Mucosa of stomach (tissue), 1 donor: ENCODE measurements at regions not wholly inside any gene's neighbourhood (a gene's known extent, or its start where the extent isn't known, plus 50 kb on each side); places are given as distances from the start of the nearest gene placed in this dataset.

ENCODE experiments used
- H3K27me3 ChIP-seq: one replicate; pipeline ENCODE4 v1.7.0; 2013; ENCODE audit warnings: mild to moderate bottlenecking, low read length; ENCODE audit not compliant: control insufficient read depth, insufficient read depth
- H3K36me3 ChIP-seq: one replicate; pipeline ENCODE4 v1.7.0; 2013; ENCODE audit warnings: low read length; ENCODE audit not compliant: control insufficient read depth, insufficient read depth
- H3K4me1 ChIP-seq: one replicate; pipeline ENCODE4 v1.7.0; 2013; ENCODE audit warnings: mild to moderate bottlenecking, low read length; ENCODE audit not compliant: control insufficient read depth, insufficient read depth
- H3K4me3 ChIP-seq: one replicate; pipeline ENCODE4 v1.7.0; 2013; ENCODE audit warnings: low read length
- H3K9ac ChIP-seq: one replicate; pipeline ENCODE4 v1.7.0; 2013; ENCODE audit warnings: mild to moderate bottlenecking, low read length, moderate library complexity
- H3K9me3 ChIP-seq: one replicate; pipeline ENCODE4 v1.7.0; 2013; ENCODE audit warnings: mild to moderate bottlenecking, low read length, moderate library complexity; ENCODE audit not compliant: control insufficient read depth
- donor health status: Pancreatic carcinoma.

- Histone ChIP-seq H3K4me3 (no peak overlapping the region), H3K9ac (no peak overlapping the region), H3K36me3 (no peaks in the 10 kb centered on the region), H3K27me3 (no peaks in the 10 kb centered on the region), H3K4me1 (no peaks in the 10 kb centered on the region), H3K9me3 (no peaks in the 10 kb centered on the region)
Measured at GRCh38 chr2:832635-833034, 118.0 kb upstream of the SNTG2 start.

- no peaks in the 10 kb centered on the region for H3K9me3 ChIP-seq
Measured at GRCh38 chr2:831622-832021, 119.0 kb upstream of the SNTG2 start.

GRCh38 chr2:831225-831536, 119.5 kb upstream of the SNTG2 start:
- Histone ChIP-seq H3K27me3 (no peaks in the 10 kb centered on the region), H3K4me1 (no peaks in the 10 kb centered on the region)

More at GRCh38 chr2:831622-832021, 119.0 kb upstream of the SNTG2 start:
- Histone ChIP-seq H3K4me3 (no peak overlapping the region), H3K27me3 (no peaks in the 10 kb centered on the region), H3K4me1 (no peaks in the 10 kb centered on the region), H3K36me3 (no peaks in the 10 kb centered on the region), H3K9ac (no peak overlapping the region)

GRCh38 chr2:830419-831224, 120.0 kb upstream of the SNTG2 start:
- no peaks in the 10 kb centered on the region for H3K36me3 ChIP-seq
- no peak overlapping the region for H3K9ac ChIP-seq
- no peak overlapping the region for H3K4me3 ChIP-seq
- no peaks in the 10 kb centered on the region for H3K27me3 ChIP-seq
- no peaks in the 10 kb centered on the region for H3K9me3 ChIP-seq
- H3K4me1 ChIP-seq: no peaks in the 10 kb centered on the region

More at GRCh38 chr2:831225-831536, 119.5 kb upstream of the SNTG2 start:
- no peaks in the 10 kb centered on the region for H3K9me3 ChIP-seq
- no peak overlapping the region for H3K9ac ChIP-seq
- H3K36me3 ChIP-seq: no peaks in the 10 kb centered on the region
- H3K4me3 ChIP-seq: no peak overlapping the region

- Histone ChIP-seq H3K4me3 (no peak overlapping the region), H3K4me1 (no peaks in the 10 kb centered on the region), H3K36me3 (no peaks in the 10 kb centered on the region), H3K27me3 (no peaks in the 10 kb centered on the region), H3K9ac (no peak overlapping the region), H3K9me3 (no peaks in the 10 kb centered on the region)
Measured at GRCh38 chr2:829047-829446, 121.6 kb upstream of the SNTG2 start.

GRCh38 chr2:824954-825353, 125.7 kb upstream of the SNTG2 start:
- H3K4me1 ChIP-seq: no peaks in the 10 kb centered on the region
- H3K27me3 ChIP-seq: no peaks in the 10 kb centered on the region
- H3K36me3 ChIP-seq: no peaks in the 10 kb centered on the region
- H3K4me3 ChIP-seq: no peak overlapping the region
- no peaks in the 10 kb centered on the region for H3K9me3 ChIP-seq
- no peak overlapping the region for H3K9ac ChIP-seq

- H3K9me3 ChIP-seq: no peaks in the 10 kb centered on the region
- H3K36me3 ChIP-seq: no peaks in the 10 kb centered on the region
- H3K9ac ChIP-seq: no peak overlapping the region
- no peaks in the 10 kb centered on the region for H3K27me3 ChIP-seq
- H3K4me3 ChIP-seq: no peak overlapping the region
- no peaks in the 10 kb centered on the region for H3K4me1 ChIP-seq
Measured at GRCh38 chr2:824524-824923, 126.1 kb upstream of the SNTG2 start.

- Histone ChIP-seq H3K9ac (no peak overlapping the region), H3K4me1 (no peaks in the 10 kb centered on the region), H3K4me3 (no peak overlapping the region), H3K36me3 (no peaks in the 10 kb centered on the region), H3K9me3 (no peaks in the 10 kb centered on the region), H3K27me3 (no peaks in the 10 kb centered on the region)
Measured at GRCh38 chr2:821546-821945, 129.1 kb upstream of the SNTG2 start.

- no peak overlapping the region for H3K4me3 ChIP-seq
- H3K27me3 ChIP-seq: no peaks in the 10 kb centered on the region
- no peaks in the 10 kb centered on the region for H3K36me3 ChIP-seq
- H3K9ac ChIP-seq: no peak overlapping the region
- H3K9me3 ChIP-seq: no peaks in the 10 kb centered on the region
- no peaks in the 10 kb centered on the region for H3K4me1 ChIP-seq
Measured at GRCh38 chr2:819601-820000, 131.0 kb upstream of the SNTG2 start.

- Histone ChIP-seq H3K27me3 (no peaks in the 10 kb centered on the region), H3K4me3 (no peak overlapping the region), H3K9me3 (no peaks in the 10 kb centered on the region), H3K4me1 (no peaks in the 10 kb centered on the region), H3K9ac (no peak overlapping the region), H3K36me3 (no peaks in the 10 kb centered on the region)
Measured at GRCh38 chr2:819121-819520, 131.5 kb upstream of the SNTG2 start.

- Histone ChIP-seq H3K36me3 (no peaks in the 10 kb centered on the region), H3K27me3 (no peaks in the 10 kb centered on the region), H3K4me3 (no peak overlapping the region), H3K9ac (no peak overlapping the region), H3K9me3 (no peaks in the 10 kb centered on the region), H3K4me1 (no peaks in the 10 kb centered on the region)
Measured at GRCh38 chr2:817336-818015, 133.2 kb upstream of the SNTG2 start.

- no peak overlapping the region for H3K9ac ChIP-seq
- H3K4me3 ChIP-seq: no peak overlapping the region
- H3K36me3 ChIP-seq: no peaks in the 10 kb centered on the region
- H3K9me3 ChIP-seq: no peaks in the 10 kb centered on the region
- H3K27me3 ChIP-seq: no peaks in the 10 kb centered on the region
- H3K4me1 ChIP-seq: no peaks in the 10 kb centered on the region
Measured at GRCh38 chr2:816278-816677, 134.4 kb upstream of the SNTG2 start.
